ENCODE measurements at regions not wholly inside any gene's neighbourhood (a gene's known extent, or its start where the extent isn't known, plus 50 kb on each side); places are given as distances from the start of the nearest gene placed in this dataset.

GRCh38 chr17:62880120-62880519 is 72.0 kb upstream of the MARCHF10 start:
- DNase-seq: no peak

- DNase-seq: no peak
Observed at GRCh38 chr17:62876673-62877405, 68.7 kb upstream of the MARCHF10 start.

- DNase-seq: no peak
Observed at GRCh38 chr17:62876063-62876462, 67.9 kb upstream of the MARCHF10 start.

- DNase-seq: no peak
Observed at GRCh38 chr17:62875296-62875695, 67.2 kb upstream of the MARCHF10 start.

GRCh38 chr17:62871291-62871690 is 63.2 kb upstream of the MARCHF10 start:
- DNase-seq: no peak

- no peak for DNase-seq
Observed at GRCh38 chr17:62870552-62870971, 62.4 kb upstream of the MARCHF10 start.

GRCh38 chr17:62870030-62870541 is 62.0 kb upstream of the MARCHF10 start:
- no peak for DNase-seq

- DNase-seq: no peak
Observed at GRCh38 chr17:62868723-62869122, 60.6 kb upstream of the MARCHF10 start.

- DNase-seq: no peak
Observed at GRCh38 chr17:62868008-62868407, 59.9 kb upstream of the MARCHF10 start.

- DNase-seq: no peak
Observed at GRCh38 chr17:62867303-62867702, 59.2 kb upstream of the MARCHF10 start.

- DNase-seq: no peak
Observed at GRCh38 chr17:62866471-62866870, 58.4 kb upstream of the MARCHF10 start.

- no peak for DNase-seq
Observed at GRCh38 chr17:62865586-62865985, 57.5 kb upstream of the MARCHF10 start.

GRCh38 chr17:62862251-62862650 is 54.1 kb upstream of the MARCHF10 start:
- no peak for DNase-seq

GRCh38 chr17:62860962-62861873 is 53.1 kb upstream of the MARCHF10 start:
- DNase-seq: no peak

GRCh38 chr17:62859146-62859545 is 51.0 kb upstream of the MARCHF10 start:
- DNase-seq: no peak
